CD8-positive, alpha-beta memory T cell (primary cell): ENCODE measurements at regions not wholly inside any gene's neighbourhood (a gene's known extent, or its start where the extent isn't known, plus 50 kb on each side); places are given as distances from the start of the nearest gene placed in this dataset.

Experiments used
- CTCF ChIA-PET: fragments of 350-600 bp; sonication (Branson Sonifier 250); formaldehyde crosslinking; loops from one replicate; lab custom pipeline; 2021; ENCODE audit warnings: antibody characterized with exemption; lab: Charles Lee
- POLR2A ChIA-PET: fragments of 350-600 bp; sonication (Branson Sonifier 250); formaldehyde crosslinking; loops from one replicate; lab custom pipeline; 2021; ENCODE audit warnings: antibody characterized with exemption; lab: Charles Lee
- DNase-seq, 5 donors: peaks; one replicate each; pipeline versions ENCODE4 v3.0.0 to v3.0.0-alpha.2; 2020 to 2022; ENCODE audit warnings: mixed read lengths in 1 of 5
- H3K27ac ChIP-seq: one replicate; pipeline ENCODE4 v1.7.0; 2013; ENCODE audit warnings: low read depth, mild to moderate bottlenecking, low read length, moderate library complexity
- H3K27me3 ChIP-seq: 2 replicates; pipeline ENCODE4 v1.7.0; 2013; ENCODE audit warnings: low read length, mild to moderate bottlenecking; ENCODE audit not compliant: insufficient read depth, poor library complexity, severe bottlenecking
- H3K36me3 ChIP-seq: 2 replicates; pipeline ENCODE4 v1.7.0; 2013; ENCODE audit warnings: mild to moderate bottlenecking, low read length, moderate library complexity; ENCODE audit not compliant: insufficient read depth
- H3K4me1 ChIP-seq: 2 replicates; pipeline ENCODE4 v1.7.0; 2013; ENCODE audit warnings: mild to moderate bottlenecking, low read length, moderate library complexity; ENCODE audit not compliant: insufficient read depth
- H3K4me3 ChIP-seq: 2 replicates; pipeline ENCODE4 v1.7.0; 2013; ENCODE audit warnings: mild to moderate bottlenecking, low read length
- H3K9me3 ChIP-seq: 2 replicates; pipeline ENCODE4 v1.7.0; 2013; ENCODE audit warnings: mild to moderate bottlenecking, low read length
- H3K27ac Mint-ChIP-seq, 8 donors: one replicate each; pipeline ENCODE4 v1.8.0; 2020 to 2021; ENCODE audit warnings: mixed read lengths in 8 of 8, mild to moderate bottlenecking in 6 of 8, inconsistent platforms in 3 of 8, moderate library complexity in 3 of 8
- H3K27me3 Mint-ChIP-seq, 2 donors: one replicate each; pipeline ENCODE4 v1.8.0; 2020 to 2021; ENCODE audit warnings: mixed read lengths in 2 of 2, mild to moderate bottlenecking in 1 of 2, moderate library complexity in 1 of 2
- H3K36me3 Mint-ChIP-seq, 3 donors: one replicate each; pipeline ENCODE4 v1.8.0; 2020 to 2021; ENCODE audit warnings: mixed read lengths in 3 of 3, inconsistent platforms in 1 of 3, mild to moderate bottlenecking in 1 of 3
- H3K4me1 Mint-ChIP-seq, 3 donors: one replicate each; pipeline ENCODE4 v1.8.0; 2020 to 2021; ENCODE audit warnings: mixed read lengths in 3 of 3, inconsistent platforms in 1 of 3, mild to moderate bottlenecking in 1 of 3
- H3K4me3 Mint-ChIP-seq, 7 donors: one replicate each; pipeline ENCODE4 v1.8.0; 2020 to 2021; ENCODE audit warnings: mixed read lengths in 7 of 7, mild to moderate bottlenecking in 6 of 7, moderate library complexity in 4 of 7, inconsistent platforms in 2 of 7
- H3K9me3 Mint-ChIP-seq, 5 donors: one replicate each; pipeline ENCODE4 v1.8.0; 2020 to 2022; ENCODE audit warnings: mixed read lengths in 5 of 5, mild to moderate bottlenecking in 3 of 5, moderate library complexity in 2 of 5, inconsistent platforms in 1 of 5

- Histone ChIP-seq H3K36me3 (no peaks in the 10 kb centered on the region), H3K27ac (no peak overlapping the region), H3K4me1 (no peaks in the 10 kb centered on the region), H3K27me3 (no peaks in the 10 kb centered on the region), H3K9me3 (no peaks in the 10 kb centered on the region), H3K4me3 (no peak overlapping the region)
- CTCF ChIA-PET, result interaction anchor here (0.9 to 1.2 kb wide), 2 partner anchors 14 to 17 kb away, joined by 3 to 5 read pairs; no protein-coding TSS in a partner anchor
- peaks cover 0 to 3% (median 0%) of the 10 kb centered on the region in 3 donors for H3K36me3 Mint-ChIP-seq
- H3K4me1 Mint-ChIP-seq, result peaks cover 2 to 5% (median 4%) of the 10 kb centered on the region in 3 donors
- peaks cover 7 to 8% of the 10 kb centered on the region in 2 donors for H3K27me3 Mint-ChIP-seq
- POLR2A ChIA-PET, result no interaction called here
- DNase-seq, result no peak
- H3K27ac Mint-ChIP-seq, result no peak overlapping the region
- no peaks in the 10 kb centered on the region for H3K9me3 Mint-ChIP-seq
- H3K4me3 Mint-ChIP-seq, result no peak overlapping the region
These were observed 51.8 kb upstream of the PNRC1 start for GRCh38 chr6:89028774-89029173.

GRCh38 chr6:89027756-89028155, 52.8 kb upstream of the PNRC1 start:
- POLR2A ChIA-PET, result no interaction called here
- CTCF ChIA-PET, result interaction anchor here (1.2 kb wide), 1 partner anchor 13 kb away, joined by 5 read pairs; no protein-coding TSS in a partner anchor

GRCh38 chr6:89026151-89026550, 54.4 kb upstream of the PNRC1 start:
- H3K27me3 ChIP-seq, result no peaks in the 10 kb centered on the region
- Mint-ChIP-seq H3K27ac (no peak overlapping the region), H3K4me1 (no peaks in the 10 kb centered on the region), H3K9me3 (no peaks in the 10 kb centered on the region), H3K36me3 (peaks cover 0 to 3% (median 0%) of the 10 kb centered on the region in 3 donors), H3K27me3 (peaks cover 7 to 8% of the 10 kb centered on the region in 2 donors), H3K4me3 (no peak overlapping the region)
- no peaks in the 10 kb centered on the region for H3K9me3 ChIP-seq
- ChIA-PET POLR2A (no interaction called here), CTCF (interaction anchor here (1.4 kb wide), 1 partner anchor 42 kb away, joined by 3 read pairs; no protein-coding TSS in a partner anchor)
- no peaks in the 10 kb centered on the region for H3K36me3 ChIP-seq
- H3K27ac ChIP-seq, result no peak overlapping the region
- no peak overlapping the region for H3K4me3 ChIP-seq
- no peak for DNase-seq
- H3K4me1 ChIP-seq, result no peaks in the 10 kb centered on the region

More at GRCh38 chr6:89027756-89028155, 52.8 kb upstream of the PNRC1 start:
- Mint-ChIP-seq H3K27me3 (peaks cover 7 to 8% of the 10 kb centered on the region in 2 donors), H3K36me3 (peaks cover 0 to 3% (median 0%) of the 10 kb centered on the region in 3 donors), H3K4me3 (no peak overlapping the region), H3K27ac (no peak overlapping the region), H3K4me1 (peaks cover 2 to 5% (median 4%) of the 10 kb centered on the region in 3 donors), H3K9me3 (no peaks in the 10 kb centered on the region)
- no peak for DNase-seq
- Histone ChIP-seq H3K4me3 (no peak overlapping the region), H3K27me3 (no peaks in the 10 kb centered on the region), H3K4me1 (no peaks in the 10 kb centered on the region), H3K27ac (no peak overlapping the region), H3K36me3 (no peaks in the 10 kb centered on the region), H3K9me3 (no peaks in the 10 kb centered on the region)

GRCh38 chr6:89025633-89026032, 54.9 kb upstream of the PNRC1 start:
- no peak for DNase-seq
- H3K4me1 Mint-ChIP-seq, result no peaks in the 10 kb centered on the region
- Histone ChIP-seq H3K36me3 (no peaks in the 10 kb centered on the region), H3K4me3 (no peak overlapping the region), H3K27ac (no peak overlapping the region), H3K27me3 (no peaks in the 10 kb centered on the region), H3K9me3 (no peaks in the 10 kb centered on the region), H3K4me1 (no peaks in the 10 kb centered on the region)
- H3K27ac Mint-ChIP-seq, result no peak overlapping the region
- CTCF ChIA-PET, result interaction anchor here (1.4 kb wide), 1 partner anchor 42 kb away, joined by 3 read pairs; no protein-coding TSS in a partner anchor
- H3K36me3 Mint-ChIP-seq, result peaks cover 0 to 3% (median 0%) of the 10 kb centered on the region in 3 donors
- H3K27me3 Mint-ChIP-seq, result peaks cover 7 to 8% of the 10 kb centered on the region in 2 donors
- H3K9me3 Mint-ChIP-seq, result no peaks in the 10 kb centered on the region
- no peak overlapping the region for H3K4me3 Mint-ChIP-seq
- POLR2A ChIA-PET, result no interaction called here

GRCh38 chr6:89024456-89024855, 56.1 kb upstream of the PNRC1 start:
- H3K27ac Mint-ChIP-seq, result no peak overlapping the region
- H3K27ac ChIP-seq, result no peak overlapping the region
- H3K9me3 Mint-ChIP-seq, result no peaks in the 10 kb centered on the region
- H3K4me3 Mint-ChIP-seq, result no peak overlapping the region
- POLR2A ChIA-PET, result no interaction called here
- H3K4me3 ChIP-seq, result no peak overlapping the region
- no peaks in the 10 kb centered on the region for H3K27me3 ChIP-seq
- no peaks in the 10 kb centered on the region for H3K36me3 ChIP-seq
- DNase-seq, result no peak
- H3K4me1 ChIP-seq, result no peaks in the 10 kb centered on the region
- H3K9me3 ChIP-seq, result no peaks in the 10 kb centered on the region
- peaks cover 7 to 8% of the 10 kb centered on the region in 2 donors for H3K27me3 Mint-ChIP-seq
- peaks cover 0 to 3% (median 0%) of the 10 kb centered on the region in 3 donors for H3K36me3 Mint-ChIP-seq
- H3K4me1 Mint-ChIP-seq, result no peaks in the 10 kb centered on the region
- CTCF ChIA-PET, result no interaction called here

- DNase-seq, result no peak
- Histone ChIP-seq H3K27ac (no peak overlapping the region), H3K36me3 (no peaks in the 10 kb centered on the region), H3K4me3 (no peak overlapping the region), H3K27me3 (no peaks in the 10 kb centered on the region), H3K9me3 (no peaks in the 10 kb centered on the region), H3K4me1 (no peaks in the 10 kb centered on the region)
- peak overlapping the region in 1 of 8 donors; percentile 50 for H3K27ac Mint-ChIP-seq
- H3K9me3 Mint-ChIP-seq, result no peaks in the 10 kb centered on the region
- H3K27me3 Mint-ChIP-seq, result peaks cover 7 to 8% of the 10 kb centered on the region in 2 donors
- no peak overlapping the region for H3K4me3 Mint-ChIP-seq
- no peaks in the 10 kb centered on the region for H3K4me1 Mint-ChIP-seq
- H3K36me3 Mint-ChIP-seq, result peaks cover 0 to 3% (median 0%) of the 10 kb centered on the region in 3 donors
- CTCF ChIA-PET, result interaction anchor here (0.7 to 0.8 kb wide), 2 partner anchors 54 to 55 kb away, joined by 3 read pairs; no protein-coding TSS in a partner anchor
- POLR2A ChIA-PET, result no interaction called here
These were observed 56.7 kb upstream of the PNRC1 start for GRCh38 chr6:89023591-89024441.

- no peak for DNase-seq
- no peaks in the 10 kb centered on the region for H3K4me1 Mint-ChIP-seq
- ChIA-PET CTCF (no interaction called here), POLR2A (no interaction called here)
- no peaks in the 10 kb centered on the region for H3K36me3 ChIP-seq
- no peak overlapping the region for H3K27ac ChIP-seq
- no peaks in the 10 kb centered on the region for H3K4me1 ChIP-seq
- H3K27ac Mint-ChIP-seq, result no peak overlapping the region
- no peak overlapping the region for H3K4me3 ChIP-seq
- no peaks in the 10 kb centered on the region for H3K9me3 ChIP-seq
- H3K36me3 Mint-ChIP-seq, result peaks cover 0 to 3% (median 0%) of the 10 kb centered on the region in 3 donors
- H3K9me3 Mint-ChIP-seq, result peaks cover 0 to 2% (median 0%) of the 10 kb centered on the region in 5 donors
- no peak overlapping the region for H3K4me3 Mint-ChIP-seq
- H3K27me3 Mint-ChIP-seq, result peaks cover 5 to 7% of the 10 kb centered on the region in 2 donors
- no peaks in the 10 kb centered on the region for H3K27me3 ChIP-seq
These were observed 57.8 kb upstream of the PNRC1 start for GRCh38 chr6:89022798-89023197.

GRCh38 chr6:89021629-89022028, 58.2 kb upstream of the RNGTT start:
- H3K36me3 Mint-ChIP-seq, result peaks cover 0 to 8% (median 0%) of the 10 kb centered on the region in 3 donors
- DNase-seq, result no peak
- ChIA-PET CTCF (no interaction called here), POLR2A (no interaction called here)
- H3K4me1 Mint-ChIP-seq, result no peaks in the 10 kb centered on the region
- Histone ChIP-seq H3K4me1 (no peaks in the 10 kb centered on the region), H3K4me3 (no peak overlapping the region), H3K9me3 (no peaks in the 10 kb centered on the region), H3K27ac (no peak overlapping the region), H3K36me3 (no peaks in the 10 kb centered on the region), H3K27me3 (no peaks in the 10 kb centered on the region)
- H3K9me3 Mint-ChIP-seq, result peaks cover 0 to 8% (median 5%) of the 10 kb centered on the region in 5 donors
- H3K27ac Mint-ChIP-seq, result peak overlapping the region in 1 of 8 donors; percentile 22
- peaks cover 3% of the 10 kb centered on the region in 2 donors for H3K27me3 Mint-ChIP-seq
- H3K4me3 Mint-ChIP-seq, result no peak overlapping the region
